Ishikawa (cell line): ENCODE measurements at regions not wholly inside any gene's neighbourhood (a gene's known extent, or its start where the extent isn't known, plus 50 kb on each side); places are given as distances from the start of the nearest gene placed in this dataset.

ENCODE experiments used
- CEBPB ChIP-seq: IDR thresholded peaks from 2 replicates; pipeline ENCODE4 v1.6.1; 2012
- EGR1 ChIP-seq: IDR thresholded peaks from 2 replicates; pipeline ENCODE4 v1.6.1; 2012
- EP300 ChIP-seq: IDR thresholded peaks from 2 replicates; pipeline ENCODE4 v1.6.1; 2012; ENCODE audit warnings: borderline replicate concordance
- RAD21 ChIP-seq: IDR thresholded peaks from 2 replicates; pipeline ENCODE4 v1.6.1; 2012; ENCODE audit warnings: low read depth
- TAF1 ChIP-seq: IDR thresholded peaks from 2 replicates; pipeline ENCODE4 v1.6.1; 2012; ENCODE audit warnings: low read depth, mild to moderate bottlenecking
- TCF12 ChIP-seq: IDR thresholded peaks from 2 replicates; pipeline ENCODE4 v1.6.1; 2012; ENCODE audit warnings: low read depth
- ZBTB7A ChIP-seq: IDR thresholded peaks from 2 replicates; pipeline ENCODE4 v1.6.1; 2012; ENCODE audit warnings: low read depth
- TF ChIP-seq, protein P1 (sequence below): IDR thresholded peaks from 2 replicates; pipeline ENCODE4 v1.6.1; 2012; ENCODE audit warnings: low read depth, mild to moderate bottlenecking
- TF ChIP-seq, protein P2 (sequence below): IDR thresholded peaks from 2 replicates; pipeline ENCODE4 v1.6.1; 2012

- TF ChIP-seq RAD21 (no peak), EGR1 (no peak), TCF12 (no peak), CEBPB (no peak), EP300 (no peak), TAF1 (no peak), ZBTB7A (no peak)
- TF ChIP-seq, protein P1, sequence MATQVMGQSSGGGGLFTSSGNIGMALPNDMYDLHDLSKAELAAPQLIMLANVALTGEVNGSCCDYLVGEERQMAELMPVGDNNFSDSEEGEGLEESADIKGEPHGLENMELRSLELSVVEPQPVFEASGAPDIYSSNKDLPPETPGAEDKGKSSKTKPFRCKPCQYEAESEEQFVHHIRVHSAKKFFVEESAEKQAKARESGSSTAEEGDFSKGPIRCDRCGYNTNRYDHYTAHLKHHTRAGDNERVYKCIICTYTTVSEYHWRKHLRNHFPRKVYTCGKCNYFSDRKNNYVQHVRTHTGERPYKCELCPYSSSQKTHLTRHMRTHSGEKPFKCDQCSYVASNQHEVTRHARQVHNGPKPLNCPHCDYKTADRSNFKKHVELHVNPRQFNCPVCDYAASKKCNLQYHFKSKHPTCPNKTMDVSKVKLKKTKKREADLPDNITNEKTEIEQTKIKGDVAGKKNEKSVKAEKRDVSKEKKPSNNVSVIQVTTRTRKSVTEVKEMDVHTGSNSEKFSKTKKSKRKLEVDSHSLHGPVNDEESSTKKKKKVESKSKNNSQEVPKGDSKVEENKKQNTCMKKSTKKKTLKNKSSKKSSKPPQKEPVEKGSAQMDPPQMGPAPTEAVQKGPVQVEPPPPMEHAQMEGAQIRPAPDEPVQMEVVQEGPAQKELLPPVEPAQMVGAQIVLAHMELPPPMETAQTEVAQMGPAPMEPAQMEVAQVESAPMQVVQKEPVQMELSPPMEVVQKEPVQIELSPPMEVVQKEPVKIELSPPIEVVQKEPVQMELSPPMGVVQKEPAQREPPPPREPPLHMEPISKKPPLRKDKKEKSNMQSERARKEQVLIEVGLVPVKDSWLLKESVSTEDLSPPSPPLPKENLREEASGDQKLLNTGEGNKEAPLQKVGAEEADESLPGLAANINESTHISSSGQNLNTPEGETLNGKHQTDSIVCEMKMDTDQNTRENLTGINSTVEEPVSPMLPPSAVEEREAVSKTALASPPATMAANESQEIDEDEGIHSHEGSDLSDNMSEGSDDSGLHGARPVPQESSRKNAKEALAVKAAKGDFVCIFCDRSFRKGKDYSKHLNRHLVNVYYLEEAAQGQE: no peak
- TF ChIP-seq, protein P2, sequence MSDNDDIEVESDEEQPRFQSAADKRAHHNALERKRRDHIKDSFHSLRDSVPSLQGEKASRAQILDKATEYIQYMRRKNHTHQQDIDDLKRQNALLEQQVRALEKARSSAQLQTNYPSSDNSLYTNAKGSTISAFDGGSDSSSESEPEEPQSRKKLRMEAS: no peak
Observed at GRCh38 chr5:124195411-124195810, 551.0 kb downstream of the ZNF608 start.
